HG02763 (cell line): ENCODE measurements at regions not wholly inside any gene's neighbourhood (a gene's known extent, or its start where the extent isn't known, plus 50 kb on each side); places are given as distances from the start of the nearest gene placed in this dataset.
"Not testable (repeated sequence)": the region's sequence is repeated elsewhere in the genome, so short reads cannot be mapped to it uniquely, and the experiment has no call there.

Experiments
- ATAC-seq: cut with Tn5 transposase; IDR thresholded peaks from one replicate; pipeline ENCODE4 v1.9.1; 2021; ENCODE audit warnings: mild to moderate bottlenecking, moderate library complexity; ENCODE audit not compliant: unreplicated experiment

GRCh38 chr5:100693481-100693880 lies 158.3 kb downstream of the FAM174A start:
- ATAC-seq = no peak

GRCh38 chr5:100694100-100694499 lies 158.9 kb downstream of the FAM174A start:
- no peak for ATAC-seq

GRCh38 chr5:100697970-100698369 lies 162.8 kb downstream of the FAM174A start:
- ATAC-seq = no peak

GRCh38 chr5:100706776-100707175 lies 171.6 kb downstream of the FAM174A start:
- no peak for ATAC-seq

- ATAC-seq = no peak
Measured at GRCh38 chr5:100708645-100709171, 173.5 kb downstream of the FAM174A start.

- no peak for ATAC-seq
Measured at GRCh38 chr5:100709771-100710170, 174.6 kb downstream of the FAM174A start.

GRCh38 chr5:100714780-100715179 lies 179.6 kb downstream of the FAM174A start:
- not testable (repeated sequence) for ATAC-seq

- ATAC-seq = no peak
Measured at GRCh38 chr5:100722657-100723056, 180.4 kb downstream of the ST8SIA4 start.

- no peak for ATAC-seq
Measured at GRCh38 chr5:100723229-100723628, 179.9 kb downstream of the ST8SIA4 start.

GRCh38 chr5:100726116-100726515 lies 177.0 kb downstream of the ST8SIA4 start:
- ATAC-seq = no peak

GRCh38 chr5:100731768-100732167 lies 171.3 kb downstream of the ST8SIA4 start:
- peak; percentile 95 for ATAC-seq

GRCh38 chr5:100746730-100747129 lies 156.4 kb downstream of the ST8SIA4 start:
- ATAC-seq = peak; percentile 80

GRCh38 chr5:100749771-100750284 lies 153.3 kb downstream of the ST8SIA4 start:
- no peak for ATAC-seq

GRCh38 chr5:100755435-100755834 lies 147.6 kb downstream of the ST8SIA4 start:
- ATAC-seq = no peak
